ENCODE measurements at regions not wholly inside any gene's neighbourhood (a gene's known extent, or its start where the extent isn't known, plus 50 kb on each side); places are given as distances from the start of the nearest gene placed in this dataset.
A peak's percentile ranks its signal among the peaks of the same experiment; 100 is the strongest.

DNA sequence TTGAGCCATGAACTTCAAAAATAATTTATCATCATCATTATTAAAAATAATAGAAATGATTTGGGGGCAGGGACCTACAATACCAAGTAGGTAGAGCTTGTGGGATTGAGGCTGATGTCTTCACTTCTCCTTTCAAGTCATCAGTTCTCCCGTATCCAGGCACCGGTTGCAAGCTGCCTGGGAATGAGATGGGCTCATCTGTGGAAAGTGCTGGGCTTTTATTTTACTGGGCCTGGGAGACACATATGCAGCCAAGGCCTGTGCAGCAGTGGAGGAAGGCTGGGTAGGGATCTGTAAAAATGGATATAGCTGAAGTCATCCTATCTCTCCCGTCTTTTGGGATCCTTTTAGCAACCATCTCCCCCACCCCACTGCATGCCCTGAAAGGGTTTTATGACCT is 284.1 kb upstream of the CLINT1 start:
- peaks cover 16% of the 10 kb centered on the region for H3K4me1 Mint-ChIP-seq
- no peak for TF ChIP-seq CTCF (conservative IDR thresholded peaks at IDR 0.05)
- no peak for DNase-seq (ENCODE audit: low read depth, low spot score)
- no peak overlapping the region for H3K27ac Mint-ChIP-seq (ENCODE audit: unreplicated experiment)
- peaks cover 2% of the 10 kb centered on the region for H3K36me3 Mint-ChIP-seq (ENCODE audit: low read depth)
- H3K9me3 Mint-ChIP-seq = peaks cover 8% of the 10 kb centered on the region
- no peak overlapping the region for H3K4me3 Mint-ChIP-seq
- peaks cover 7% of the 10 kb centered on the region for H3K27me3 Mint-ChIP-seq (ENCODE audit: low read depth)

- Mint-ChIP-seq H3K4me3 (no peak overlapping the region), H3K27me3 (ENCODE audit: low read depth) (peaks cover 7% of the 10 kb centered on the region), H3K36me3 (ENCODE audit: low read depth) (peaks cover 2% of the 10 kb centered on the region), H3K4me1 (peaks cover 21% of the 10 kb centered on the region), H3K9me3 (peaks cover 8% of the 10 kb centered on the region), H3K27ac (ENCODE audit: unreplicated experiment) (no peak overlapping the region)
- TF ChIP-seq CTCF (conservative IDR thresholded peaks at IDR 0.05) = no peak
- DNase-seq (ENCODE audit: low read depth, low spot score) = no peak
These were observed 283.2 kb upstream of the CLINT1 start for GRCh38 chr5:158142156-158142555.

GRCh38 chr5:158140120-158140731 is 281.3 kb upstream of the CLINT1 start:
- H3K9me3 Mint-ChIP-seq = peaks cover 8% of the 10 kb centered on the region
- H3K4me1 Mint-ChIP-seq = peaks cover 36% of the 10 kb centered on the region
- peaks cover 2% of the 10 kb centered on the region for H3K36me3 Mint-ChIP-seq (ENCODE audit: low read depth)
- H3K27ac Mint-ChIP-seq (ENCODE audit: unreplicated experiment) = no peak overlapping the region
- no peak for TF ChIP-seq CTCF (conservative IDR thresholded peaks at IDR 0.05)
- no peak overlapping the region for H3K4me3 Mint-ChIP-seq
- peaks cover 11% of the 10 kb centered on the region for H3K27me3 Mint-ChIP-seq (ENCODE audit: low read depth)
- DNase-seq (ENCODE audit: low read depth, low spot score) = no peak

GRCh38 chr5:158139161-158139560 is 280.2 kb upstream of the CLINT1 start:
- no peak overlapping the region for H3K27ac Mint-ChIP-seq (ENCODE audit: unreplicated experiment)
- peaks cover 2% of the 10 kb centered on the region for H3K36me3 Mint-ChIP-seq (ENCODE audit: low read depth)
- no peak for TF ChIP-seq CTCF (conservative IDR thresholded peaks at IDR 0.05)
- H3K27me3 Mint-ChIP-seq (ENCODE audit: low read depth) = peaks cover 21% of the 10 kb centered on the region
- H3K4me3 Mint-ChIP-seq = no peak overlapping the region
- no peak for DNase-seq (ENCODE audit: low read depth, low spot score)
- H3K9me3 Mint-ChIP-seq = peaks cover 8% of the 10 kb centered on the region
- H3K4me1 Mint-ChIP-seq = peaks cover 43% of the 10 kb centered on the region

- H3K27ac Mint-ChIP-seq (ENCODE audit: unreplicated experiment) = no peak overlapping the region
- H3K4me3 Mint-ChIP-seq = no peak overlapping the region
- H3K4me1 Mint-ChIP-seq = peaks cover 43% of the 10 kb centered on the region
- DNase-seq (ENCODE audit: low read depth, low spot score) = peak; percentile 41
- TF ChIP-seq CTCF (conservative IDR thresholded peaks at IDR 0.05) = no peak
- peaks cover 33% of the 10 kb centered on the region for H3K27me3 Mint-ChIP-seq (ENCODE audit: low read depth)
- peaks cover 8% of the 10 kb centered on the region for H3K9me3 Mint-ChIP-seq
- H3K36me3 Mint-ChIP-seq (ENCODE audit: low read depth) = peaks cover 2% of the 10 kb centered on the region
These were observed 276.8 kb upstream of the CLINT1 start for GRCh38 chr5:158135682-158136179.

Measured in neural crest cell (in vitro differentiated cells).